SW480 (cell line): ENCODE measurements at regions not wholly inside any gene's neighbourhood (a gene's known extent, or its start where the extent isn't known, plus 50 kb on each side); places are given as distances from the start of the nearest gene placed in this dataset.

Experiments
- DNase-seq: peaks from one replicate; pipeline ENCODE4 v3.0.0-alpha.2; 2016; ENCODE audit warnings: low spot score

GRCh38 chrX:131779306-131779705, 235.4 kb downstream of the OR13H1 start:
- DNase-seq, result no peak

GRCh38 chrX:131779741-131780140, 235.9 kb downstream of the OR13H1 start:
- no peak for DNase-seq

- DNase-seq, result no peak
These were observed 238.8 kb downstream of the OR13H1 start for GRCh38 chrX:131782646-131783045.

GRCh38 chrX:131783555-131784308, 239.4 kb upstream of the STK26 start:
- DNase-seq, result no peak

- no peak for DNase-seq
These were observed 233.4 kb upstream of the STK26 start for GRCh38 chrX:131789664-131790063.

GRCh38 chrX:131791608-131792355, 231.3 kb upstream of the STK26 start:
- no peak for DNase-seq

- no peak for DNase-seq
These were observed 230.7 kb upstream of the STK26 start for GRCh38 chrX:131792356-131792749.

- DNase-seq, result no peak
These were observed 230.2 kb upstream of the STK26 start for GRCh38 chrX:131792789-131793462.

GRCh38 chrX:131795442-131796229, 227.5 kb upstream of the STK26 start:
- DNase-seq, result no peak

- DNase-seq, result no peak
These were observed 222.0 kb upstream of the STK26 start for GRCh38 chrX:131801066-131801465.

- no peak for DNase-seq
These were observed 221.2 kb upstream of the STK26 start for GRCh38 chrX:131801911-131802310.

GRCh38 chrX:131802836-131803626, 220.1 kb upstream of the STK26 start:
- no peak for DNase-seq

- DNase-seq, result no peak
These were observed 210.0 kb upstream of the STK26 start for GRCh38 chrX:131812847-131813825.

- DNase-seq, result no peak
These were observed 206.5 kb upstream of the STK26 start for GRCh38 chrX:131816551-131817136.

GRCh38 chrX:131818297-131818936, 204.7 kb upstream of the STK26 start:
- DNase-seq, result no peak

- DNase-seq, result no peak
These were observed 201.0 kb upstream of the STK26 start for GRCh38 chrX:131821945-131822622.

GRCh38 chrX:131826572-131826971, 196.5 kb upstream of the STK26 start:
- no peak for DNase-seq

- peak; percentile 58 for DNase-seq
These were observed 195.2 kb upstream of the STK26 start for GRCh38 chrX:131827935-131828334.

- peak; percentile 6 for DNase-seq
These were observed 194.6 kb upstream of the STK26 start for GRCh38 chrX:131828482-131828881.
